K562 (cell line): ENCODE measurements at regions not wholly inside any gene's neighbourhood (a gene's known extent, or its start where the extent isn't known, plus 50 kb on each side); places are given as distances from the start of the nearest gene placed in this dataset.

Experiments
- ATAC-seq: fragments of 200-7000 bp; cut with Tn5 transposase; 3 replicates; pipeline ENCODE4 v1.9.1; 2020; ENCODE audit warnings: moderate library complexity
- BruUV-seq: library from RNA; stranded (reverse); fragments of 400-500 nt; replicated peaks from 2 replicates; lab custom pipeline; 2021; lab: Mats Ljungman, UMichigan
- CTCF ChIA-PET: fragments of 300-600 bp; formaldehyde crosslinking; extraction: SDS; loops from one replicate; lab custom pipeline; 2021; ENCODE audit warnings: low intra/inter-chr PET ratio; lab: Yijun Ruan, JAX
- POLR2A ChIA-PET: fragments of 300-600, 350-650 bp; sonication (Branson Sonifier 250); formaldehyde crosslinking; extraction: SDS; loops from one replicate; lab custom pipeline; 2021; ENCODE audit warnings: antibody characterized with exemption, inconsistent platforms; lab: Yijun Ruan, JAX
- DNase-seq, 4 experiments: peaks; one replicate each; pipeline versions ENCODE4 v3.0.0 to v3.0.0-alpha.2; 2011 to 2018; ENCODE audit warnings: low spot score in 3 of 4, mixed read lengths in 3 of 4; ENCODE audit errors: extremely low read depth in 1 of 4
- FAIRE-seq: peaks from 2 replicates; lab custom pipeline; 2011; peaks lifted over from hg19 to GRCh38; lab: Jason Lieb, UNC
- H2AFZ ChIP-seq: 2 replicates; pipeline ENCODE4 v1.6.0; 2011; ENCODE audit warnings: low read depth, low read length, control low read depth, inconsistent platforms
- H3K27ac ChIP-seq: fragments of 200-600 bp; 3 replicates; pipeline ENCODE4 v1.8.0; 2011; ENCODE audit warnings: low read depth, mild to moderate bottlenecking, control low read depth, inconsistent platforms, low read length, moderate library complexity, mixed read lengths; ENCODE audit errors: extremely low read depth
- H3K27me3 ChIP-seq, 2 experiments: fragments of 300-600 bp in 1 of 2; 2 replicates in 1 of 2; 3 replicates in 1 of 2; pipeline versions ENCODE4 v1.6.0 to v1.8.0; 2011; ENCODE audit warnings: inconsistent platforms in 2 of 2, low read length in 2 of 2, mild to moderate bottlenecking in 1 of 2, mixed read lengths in 1 of 2, moderate library complexity in 1 of 2; ENCODE audit not compliant: control insufficient read depth in 2 of 2, insufficient read depth in 2 of 2
- H3K36me3 ChIP-seq: fragments of 300-600 bp; 3 replicates; pipeline ENCODE4 v1.8.0; 2011; ENCODE audit warnings: mild to moderate bottlenecking, low read length, inconsistent platforms; ENCODE audit not compliant: control insufficient read depth, insufficient read depth
- H3K4me1 ChIP-seq, 2 experiments: fragments of 200-600 bp in 1 of 2; replicated peaks in 1 of 2; 2 replicates in 1 of 2; 3 replicates in 1 of 2; pipeline versions ENCODE4 v1.5.1 to v1.8.0; 2011; ENCODE audit warnings: inconsistent platforms in 2 of 2, low read length in 2 of 2, mild to moderate bottlenecking in 1 of 2, mixed read lengths in 1 of 2, moderate library complexity in 1 of 2; ENCODE audit not compliant: control insufficient read depth in 2 of 2, insufficient read depth in 2 of 2
- H3K4me2 ChIP-seq: 2 replicates; pipeline ENCODE4 v1.6.1; 2011; ENCODE audit warnings: low read length, control low read depth, inconsistent platforms, mixed read lengths; ENCODE audit not compliant: insufficient read depth
- H3K4me3 ChIP-seq: fragments of 200-600 bp; sonication (generic), shearing (Covaris generic); 2 replicates; pipeline ENCODE4 v1.5.1; 2016; ENCODE audit warnings: control low read depth, inconsistent platforms
- H3K79me2 ChIP-seq: fragments of 200-600 bp; 3 replicates; pipeline ENCODE4 v1.8.0; 2011; ENCODE audit warnings: low read length, inconsistent platforms; ENCODE audit not compliant: control insufficient read depth, insufficient read depth
- H3K9ac ChIP-seq, 2 experiments: 2 replicates each; pipeline versions ENCODE4 v1.6.0 to v1.6.1; 2011; ENCODE audit warnings: low read depth in 2 of 2, low read length in 2 of 2, control low read depth in 1 of 2, inconsistent platforms in 1 of 2, mild to moderate bottlenecking in 1 of 2, mixed read lengths in 1 of 2; ENCODE audit not compliant: insufficient read depth in 1 of 2
- H3K9me1 ChIP-seq: one replicate; pipeline ENCODE4 v1.6.0; 2011; ENCODE audit warnings: inconsistent platforms, mild to moderate bottlenecking, low read length, moderate library complexity; ENCODE audit not compliant: control insufficient read depth, insufficient read depth
- H3K9me3 ChIP-seq: replicated peaks from 2 replicates; pipeline ENCODE4 v1.5.1; 2011; ENCODE audit warnings: low read depth, low read length, inconsistent platforms; ENCODE audit not compliant: control insufficient read depth, insufficient read depth
- H4K20me1 ChIP-seq: replicated peaks from 2 replicates; pipeline ENCODE4 v1.6.1; 2011; ENCODE audit warnings: low read length, inconsistent platforms, mixed read lengths; ENCODE audit not compliant: control insufficient read depth, insufficient read depth
- ATF2 ChIP-seq: sonication (generic); formaldehyde crosslinking; IDR thresholded peaks from 2 replicates; pipeline ENCODE4 v1.8.1; 2022; ENCODE audit warnings: missing genetic modification reagents
- CHCHD3 ChIP-seq: fragments of 250-450 bp; sonication (Bioruptor Pico); IDR thresholded peaks from 2 replicates; pipeline ENCODE4 v2.1.2; 2022; ENCODE audit warnings: mild to moderate bottlenecking
- SMARCE1 ChIP-seq: fragments of 450-650 bp; IDR thresholded peaks from 2 replicates; pipeline ENCODE4 v1.7.1; 2016; ENCODE audit warnings: mild to moderate bottlenecking
- ZBTB5 ChIP-seq: fragments of 450-650 bp; IDR thresholded peaks from 2 replicates; pipeline ENCODE4 v1.6.1; 2017; ENCODE audit warnings: antibody characterized with exemption
- WGBS: fragments of 100-300 bp; shearing (Covaris generic); methylation state at CpG from one replicate; pipeline ENCODE4 v1.1.6; 2016; ENCODE audit warnings: low coverage, mixed read lengths; ENCODE audit not compliant: insufficient coverage; ENCODE audit errors: missing lambda C conversion rate; 5-methylcytosine and 5-hydroxymethylcytosine counted together
- in situ Hi-C: fragments of 300-500 bp; cut with MboI; formaldehyde crosslinking; loops from 4 replicates; pipeline ENCODE4 v1.15.0; 2018; ENCODE audit warnings: inconsistent platforms, mixed read lengths
- intact Hi-C: fragments of 100-400 bp; cut with micrococcal nuclease; formaldehyde crosslinking; loops from 2 replicates; pipeline ENCODE4 v1.14.2; 2022

- in situ Hi-C loops: no loop called here
- Histone ChIP-seq H3K9me3 (no peaks in the 10 kb centered on the region), H3K4me1 (no peaks in the 10 kb centered on the region), H3K27me3 (no peaks in the 10 kb centered on the region), H3K4me2 (no peak overlapping the region), H3K9me1 (no peaks in the 10 kb centered on the region), H3K9ac (no peak overlapping the region), H3K27ac (no peak overlapping the region), H4K20me1 (no peaks in the 10 kb centered on the region), H3K36me3 (no peaks in the 10 kb centered on the region), H3K4me3 (no peak overlapping the region), H3K79me2 (no peaks in the 10 kb centered on the region), H2AFZ (no peak overlapping the region)
- 2% methylated on average over 5 of the region's 5 CpGs for WGBS
- intact Hi-C loops: no loop called here
- DNase-seq: no peak
- ChIA-PET CTCF (no interaction called here), POLR2A (no interaction called here)
- BruUV-seq: no TSS peak
- no peak for ATAC-seq
- FAIRE-seq: no peak
- no peak for TF ChIP-seq ATF2
- TF ChIP-seq CHCHD3: no peak
- no peak for TF ChIP-seq SMARCE1
- TF ChIP-seq ZBTB5: no peak
Observed at GRCh38 chr2:22691666-22692065, 693.3 kb upstream of the KLHL29 start.
